Left lung (tissue), 4 donors: ENCODE measurements at regions not wholly inside any gene's neighbourhood (a gene's known extent, or its start where the extent isn't known, plus 50 kb on each side); places are given as distances from the start of the nearest gene placed in this dataset.

Experiments used
- ATAC-seq: fragments of 200-7000 bp; cut with Tn5 transposase; one replicate; pipeline ENCODE4 v1.9.1; 2020; ENCODE audit warnings: moderate library complexity
- DNase-seq, 4 donors: peaks; one replicate each; pipeline ENCODE4 v3.0.0-alpha.2; 2013 to 2020
- H3K27ac ChIP-seq, 2 donors: fragments of 200-600 bp; sonication (generic) in 1 of 2; one replicate each; pipeline versions ENCODE4 v1.5.0 to v1.8.0; 2020 to 2021
- H3K27me3 ChIP-seq, 2 donors: fragments of 200-600 bp; sonication (generic) in 1 of 2; one replicate each; pipeline versions ENCODE4 v1.5.0 to v1.8.0; 2020 to 2021
- H3K36me3 ChIP-seq, 2 donors: fragments of 200-600 bp; sonication (generic) in 1 of 2; one replicate each; pipeline versions ENCODE4 v1.5.0 to v1.8.0; 2020 to 2021
- H3K4me1 ChIP-seq, 2 donors: fragments of 200-600 bp; one replicate each; pipeline ENCODE4 v1.8.0; 2021
- H3K4me3 ChIP-seq, 2 donors: fragments of 200-600 bp; sonication (generic) in 1 of 2; one replicate each; pipeline versions ENCODE4 v1.5.0 to v1.8.0; 2020 to 2021; ENCODE audit warnings: mild to moderate bottlenecking in 1 of 2
- H3K9me3 ChIP-seq, 2 donors: fragments of 200-600 bp; sonication (generic) in 1 of 2; one replicate each; pipeline versions ENCODE4 v1.5.0 to v1.8.0; 2020 to 2021
- CTCF ChIP-seq, 2 donors: fragments of 200-600 bp; sonication (generic) in 1 of 2; IDR thresholded peaks; one replicate each; pipeline versions ENCODE4 v1.5.0 to v1.8.0; 2021; ENCODE audit warnings: antibody characterized with exemption in 2 of 2
- intact Hi-C, 2 donors: fragments of 100-400 bp; cut with DNase I; formaldehyde crosslinking; loops; one replicate each; pipeline versions ENCODE4 v1.11.2 to v1.14.2; 2022
- donor health status: DM: no; HTN: yes; CAD: no.
- donor health status: DM: no; HTN: no; CAD: no.

GRCh38 chr3:165389064-165389463 is 192.9 kb upstream of the SLITRK3 start:
- no peak for TF ChIP-seq CTCF (IDR thresholded peaks at IDR 0.05)
- no peak for ATAC-seq
- peaks cover 0 to 7% of the 10 kb centered on the region in 2 donors for H3K9me3 ChIP-seq

GRCh38 chr3:165383381-165383780 is 187.2 kb upstream of the SLITRK3 start:
- no peaks in the 10 kb centered on the region for H3K27me3 ChIP-seq
- no peak for TF ChIP-seq CTCF (IDR thresholded peaks at IDR 0.05)
- H3K4me3 ChIP-seq: no peak overlapping the region
- peaks cover 0 to 11% of the 10 kb centered on the region in 2 donors for H3K9me3 ChIP-seq
- no peaks in the 10 kb centered on the region for H3K36me3 ChIP-seq
- intact Hi-C loops: no loop called here
- ATAC-seq (no peak), DNase-seq (no peak)
- H3K27ac ChIP-seq: no peak overlapping the region
- H3K4me1 ChIP-seq: no peaks in the 10 kb centered on the region

More at GRCh38 chr3:165389064-165389463, 192.9 kb upstream of the SLITRK3 start:
- H3K4me3 ChIP-seq: no peak overlapping the region
- H3K4me1 ChIP-seq: no peaks in the 10 kb centered on the region
- H3K36me3 ChIP-seq: no peaks in the 10 kb centered on the region
- H3K27ac ChIP-seq: no peak overlapping the region
- DNase-seq: peak in 2 of 4 donors; percentile 72 to 81
- intact Hi-C loops: no loop called here
- H3K27me3 ChIP-seq: no peaks in the 10 kb centered on the region

- no peaks in the 10 kb centered on the region for H3K36me3 ChIP-seq
- no peak for ATAC-seq
- peaks cover 0 to 8% of the 10 kb centered on the region in 2 donors for H3K9me3 ChIP-seq
- no peaks in the 10 kb centered on the region for H3K4me1 ChIP-seq
- no peak for DNase-seq
- intact Hi-C loops: no loop called here
- H3K4me3 ChIP-seq: no peak overlapping the region
- no peaks in the 10 kb centered on the region for H3K27me3 ChIP-seq
- no peak for TF ChIP-seq CTCF (IDR thresholded peaks at IDR 0.05)
- no peak overlapping the region for H3K27ac ChIP-seq
Measured at GRCh38 chr3:165382672-165383071, 186.5 kb upstream of the SLITRK3 start.

GRCh38 chr3:165378761-165379160 is 182.6 kb upstream of the SLITRK3 start:
- intact Hi-C loops: no loop called here
- H3K4me3 ChIP-seq: no peak overlapping the region
- H3K27ac ChIP-seq: no peak overlapping the region
- no peaks in the 10 kb centered on the region for H3K36me3 ChIP-seq
- ATAC-seq (no peak), DNase-seq (no peak)
- TF ChIP-seq CTCF (IDR thresholded peaks at IDR 0.05): no peak
- no peaks in the 10 kb centered on the region for H3K4me1 ChIP-seq
- peaks cover 0 to 5% of the 10 kb centered on the region in 2 donors for H3K9me3 ChIP-seq
- no peaks in the 10 kb centered on the region for H3K27me3 ChIP-seq

GRCh38 chr3:165359005-165359404 is 162.8 kb upstream of the SLITRK3 start:
- H3K4me3 ChIP-seq: no peak overlapping the region
- intact Hi-C loops: no loop called here
- ATAC-seq: no peak
- H3K36me3 ChIP-seq: no peaks in the 10 kb centered on the region
- H3K27ac ChIP-seq: no peak overlapping the region
- H3K27me3 ChIP-seq: no peaks in the 10 kb centered on the region
- no peak for DNase-seq
- H3K4me1 ChIP-seq: no peaks in the 10 kb centered on the region
- H3K9me3 ChIP-seq: peaks cover 0 to 5% of the 10 kb centered on the region in 2 donors
- no peak for TF ChIP-seq CTCF (IDR thresholded peaks at IDR 0.05)
